Parathyroid adenoma (tissue), 2 donors: ENCODE measurements at regions not wholly inside any gene's neighbourhood (a gene's known extent, or its start where the extent isn't known, plus 50 kb on each side); places are given as distances from the start of the nearest gene placed in this dataset.
"Not testable (repeated sequence)": the region's sequence is repeated elsewhere in the genome, so short reads cannot be mapped to it uniquely, and the experiment has no call there.

Experiments used
- H2AFZ ChIP-seq: fragments of 300-600 bp; sonication (generic); one replicate; pipeline ENCODE4 v1.7.0; 2017; ENCODE audit warnings: antibody characterized with exemption, mild to moderate bottlenecking
- H3K27ac ChIP-seq: fragments of 300-600 bp; sonication (generic); one replicate; pipeline ENCODE4 v1.7.0; 2017
- H3K27me3 ChIP-seq: fragments of 300-600 bp; sonication (generic); one replicate; pipeline ENCODE4 v1.7.0; 2017; ENCODE audit warnings: low read length; ENCODE audit not compliant: control insufficient read depth, insufficient read depth
- H3K36me3 ChIP-seq: fragments of 300-600 bp; sonication (generic); one replicate; pipeline ENCODE4 v1.7.0; 2017; ENCODE audit warnings: low read length; ENCODE audit not compliant: control insufficient read depth, insufficient read depth
- H3K4me1 ChIP-seq: fragments of 300-600 bp; sonication (generic); one replicate; pipeline ENCODE4 v1.7.0; 2017; ENCODE audit warnings: control low read depth
- H3K4me2 ChIP-seq: fragments of 300-600 bp; sonication (generic); one replicate; pipeline ENCODE4 v1.7.0; 2017; ENCODE audit warnings: low read length
- H3K4me3 ChIP-seq: fragments of 300-600 bp; sonication (generic); one replicate; pipeline ENCODE4 v1.7.0; 2017; ENCODE audit warnings: low read depth, low read length
- H3K79me2 ChIP-seq: fragments of 300-600 bp; sonication (generic); one replicate; pipeline ENCODE4 v1.7.0; 2017; ENCODE audit warnings: control low read depth
- H3K9ac ChIP-seq: fragments of 300-600 bp; sonication (generic); one replicate; pipeline ENCODE4 v1.7.0; 2017; ENCODE audit warnings: mild to moderate bottlenecking
- H3K9me3 ChIP-seq: fragments of 300-600 bp; sonication (generic); one replicate; pipeline ENCODE4 v1.7.0; 2017; ENCODE audit warnings: low read length; ENCODE audit not compliant: control insufficient read depth
- CTCF ChIP-seq: fragments of 300-600 bp; sonication (generic); IDR thresholded peaks from one replicate; pipeline ENCODE4 v1.7.0; 2017; ENCODE audit warnings: antibody characterized with exemption, mild to moderate bottlenecking
- donor health status: primary hyperparathyroidism.

- Histone ChIP-seq H3K9me3 (no peaks in the 10 kb centered on the region), H3K4me2 (no peak overlapping the region), H3K27ac (no peak overlapping the region), H3K79me2 (no peaks in the 10 kb centered on the region), H2AFZ (no peak overlapping the region), H3K27me3 (no peaks in the 10 kb centered on the region), H3K4me3 (no peak overlapping the region), H3K36me3 (no peaks in the 10 kb centered on the region), H3K4me1 (no peaks in the 10 kb centered on the region), H3K9ac (no peak overlapping the region)
- no peak for TF ChIP-seq CTCF
Observed at GRCh38 chr4:149055624-149056023, 613.4 kb upstream of the NR3C2 start.

- Histone ChIP-seq H3K4me1 (no peaks in the 10 kb centered on the region), H3K27ac (no peak overlapping the region), H3K9me3 (no peaks in the 10 kb centered on the region), H2AFZ (no peak overlapping the region), H3K27me3 (no peaks in the 10 kb centered on the region), H3K36me3 (no peaks in the 10 kb centered on the region), H3K4me2 (no peak overlapping the region), H3K79me2 (no peaks in the 10 kb centered on the region), H3K4me3 (no peak overlapping the region), H3K9ac (no peak overlapping the region)
- TF ChIP-seq CTCF, result no peak
Observed at GRCh38 chr4:149050840-149051239, 608.6 kb upstream of the NR3C2 start.

- no peak for TF ChIP-seq CTCF
- no peak overlapping the region for H3K4me2 ChIP-seq
Observed at GRCh38 chr4:149048451-149049143, 606.4 kb upstream of the NR3C2 start.

GRCh38 chr4:149047368-149047767 is 605.2 kb upstream of the NR3C2 start:
- Histone ChIP-seq H3K9me3 (no peaks in the 10 kb centered on the region), H2AFZ (no peak overlapping the region), H3K27me3 (no peaks in the 10 kb centered on the region), H3K4me2 (no peak overlapping the region), H3K9ac (no peak overlapping the region), H3K4me3 (no peak overlapping the region), H3K79me2 (no peaks in the 10 kb centered on the region), H3K4me1 (no peaks in the 10 kb centered on the region), H3K27ac (no peak overlapping the region), H3K36me3 (no peaks in the 10 kb centered on the region)
- TF ChIP-seq CTCF, result no peak

More at GRCh38 chr4:149048451-149049143, 606.4 kb upstream of the NR3C2 start:
- Histone ChIP-seq H3K4me1 (no peaks in the 10 kb centered on the region), H3K79me2 (no peaks in the 10 kb centered on the region), H3K36me3 (no peaks in the 10 kb centered on the region), H3K27ac (no peak overlapping the region), H3K9me3 (no peaks in the 10 kb centered on the region), H3K4me3 (no peak overlapping the region), H2AFZ (no peak overlapping the region), H3K9ac (no peak overlapping the region), H3K27me3 (no peaks in the 10 kb centered on the region)

GRCh38 chr4:149045731-149046130 is 603.5 kb upstream of the NR3C2 start:
- Histone ChIP-seq H3K36me3 (no peaks in the 10 kb centered on the region), H3K4me3 (no peak overlapping the region), H3K27ac (no peak overlapping the region), H3K4me2 (no peak overlapping the region), H3K79me2 (no peaks in the 10 kb centered on the region), H3K9me3 (no peaks in the 10 kb centered on the region), H3K4me1 (no peaks in the 10 kb centered on the region), H3K9ac (no peak overlapping the region), H3K27me3 (no peaks in the 10 kb centered on the region), H2AFZ (no peak overlapping the region)
- TF ChIP-seq CTCF, result no peak

GRCh38 chr4:149039786-149040185 is 597.6 kb upstream of the NR3C2 start:
- H2AFZ ChIP-seq, H3K4me1 ChIP-seq, H3K27ac ChIP-seq, H3K27me3 ChIP-seq, H3K4me3 ChIP-seq, H3K9me3 ChIP-seq, H3K9ac ChIP-seq, H3K36me3 ChIP-seq, H3K79me2 ChIP-seq, H3K4me2 ChIP-seq: not testable (repeated sequence)
